ENCODE measurements at regions not wholly inside any gene's neighbourhood (a gene's known extent, or its start where the extent isn't known, plus 50 kb on each side); places are given as distances from the start of the nearest gene placed in this dataset.

- TF ChIP-seq CTCF (IDR thresholded peaks at IDR 0.05; ENCODE audit: insufficient read depth, low read depth, low read length) (no peak), EZH2 (IDR thresholded peaks at IDR 0.05; ENCODE audit: insufficient read depth, low read length) (no peak)
Observed at GRCh38 chr4:124282301-124282898, 430.1 kb downstream of the ANKRD50 start.
